SK-N-MC (cell line): ENCODE measurements at regions not wholly inside any gene's neighbourhood (a gene's known extent, or its start where the extent isn't known, plus 50 kb on each side); places are given as distances from the start of the nearest gene placed in this dataset.

Experiments
- FOXP2 ChIP-seq: optimal IDR thresholded peaks from 2 replicates; pipeline ENCODE3; 2011; ENCODE audit warnings: mild to moderate bottlenecking, moderate library complexity; ENCODE audit not compliant: insufficient read depth; ENCODE audit errors: extremely low read length, control extremely low read depth
- POLR2AphosphoS5 ChIP-seq: IDR thresholded peaks from 2 replicates; pipeline ENCODE4 v1.6.1; 2012; ENCODE audit warnings: mild to moderate bottlenecking, low read depth, low read length, borderline replicate concordance

- TF ChIP-seq FOXP2: no peak
- no peak for TF ChIP-seq POLR2AphosphoS5
Measured at GRCh38 chr6:142015011-142015410, 117.7 kb upstream of the GJE1 start.
